HepG2 (cell line): ENCODE measurements at regions not wholly inside any gene's neighbourhood (a gene's known extent, or its start where the extent isn't known, plus 50 kb on each side); places are given as distances from the start of the nearest gene placed in this dataset.

ENCODE experiments used
- ATAC-seq: fragments of 200-7000 bp; cut with Tn5 transposase; 3 replicates; pipeline ENCODE4 v1.9.1; 2020; ENCODE audit warnings: mild to moderate bottlenecking, moderate library complexity
- BruUV-seq: library from RNA; stranded (reverse); fragments of 400-500 nt; replicated peaks from 2 replicates; lab custom pipeline; 2021; lab: Mats Ljungman, UMichigan
- CTCF ChIA-PET: fragments of 300-600 bp; formaldehyde crosslinking; extraction: SDS; loops from one replicate; lab custom pipeline; 2021; ENCODE audit warnings: low total read pairs, inconsistent platforms, low intra/inter-chr PET ratio; lab: Yijun Ruan, JAX
- POLR2A ChIA-PET: fragments of 350-600 bp; sonication (Branson Sonifier 250); formaldehyde crosslinking; loops from one replicate; lab custom pipeline; 2020; ENCODE audit warnings: antibody characterized with exemption, inconsistent platforms; lab: Yijun Ruan, JAX
- DNase-seq: peaks from one replicate; pipeline ENCODE4 v3.0.0-alpha.2; 2015; ENCODE audit warnings: low spot score
- FAIRE-seq: peaks from 3 replicates; lab custom pipeline; 2011; peaks lifted over from hg19 to GRCh38; lab: Jason Lieb, UNC
- H2AFZ ChIP-seq: one replicate; pipeline ENCODE4 v1.6.1; 2011; ENCODE audit warnings: low read length, inconsistent platforms
- H3K27ac ChIP-seq: fragments of 300-600 bp; 3 replicates; pipeline ENCODE4 v1.8.0; 2011; ENCODE audit warnings: mixed run types, mild to moderate bottlenecking, mixed read lengths, low read length, inconsistent platforms; ENCODE audit not compliant: insufficient read depth; ENCODE audit errors: extremely low read length
- H3K27me3 ChIP-seq, 2 experiments: fragments of 200-600 bp in 1 of 2; 2 replicates in 1 of 2; 3 replicates in 1 of 2; pipeline versions ENCODE4 v1.6.0 to v1.8.0; 2011; ENCODE audit warnings: low read length in 2 of 2, mild to moderate bottlenecking in 2 of 2, moderate library complexity in 2 of 2, inconsistent platforms in 1 of 2; ENCODE audit not compliant: insufficient read depth in 2 of 2, control insufficient read depth in 1 of 2
- H3K36me3 ChIP-seq, 2 experiments: fragments of 200-600 bp in 1 of 2; replicated peaks in 1 of 2; 2 replicates in 1 of 2; 3 replicates in 1 of 2; pipeline versions ENCODE4 v1.5.1 to v1.8.0; 2011; ENCODE audit warnings: low read length in 2 of 2, inconsistent platforms in 1 of 2; ENCODE audit not compliant: insufficient read depth in 2 of 2, control insufficient read depth in 1 of 2
- H3K4me1 ChIP-seq: 2 replicates; pipeline ENCODE4 v1.5.1; 2012; ENCODE audit warnings: low read length, inconsistent platforms; ENCODE audit not compliant: insufficient read depth
- H3K4me2 ChIP-seq: 2 replicates; pipeline ENCODE4 v1.6.0; 2011; ENCODE audit warnings: low read depth, low read length, inconsistent platforms
- H3K4me3 ChIP-seq, 3 experiments: fragments of 200-600 bp in 1 of 3; sonication (generic), shearing (Covaris generic) in 1 of 3; replicated peaks in 1 of 3; 2 replicates each; pipeline ENCODE4 v1.5.1; 2011 to 2016; ENCODE audit warnings: low read length in 3 of 3, inconsistent platforms in 2 of 3, low read depth in 2 of 3, mild to moderate bottlenecking in 2 of 3, control low read depth in 1 of 3, mixed read lengths in 1 of 3; ENCODE audit not compliant: insufficient read depth in 1 of 3
- H3K79me2 ChIP-seq: one replicate; pipeline ENCODE4 v1.6.1; 2011; ENCODE audit warnings: low read length, inconsistent platforms; ENCODE audit not compliant: insufficient read depth
- H3K9ac ChIP-seq: 2 replicates; pipeline ENCODE4 v1.6.0; 2011; ENCODE audit warnings: mild to moderate bottlenecking, low read depth, low read length, inconsistent platforms; ENCODE audit not compliant: insufficient read depth
- H3K9me3 ChIP-seq: 2 replicates; pipeline ENCODE4 v1.5.1; 2012; ENCODE audit warnings: mild to moderate bottlenecking, low read length
- H4K20me1 ChIP-seq: 2 replicates; pipeline ENCODE4 v1.6.0; 2011; ENCODE audit warnings: inconsistent platforms, mild to moderate bottlenecking, low read length, moderate library complexity; ENCODE audit not compliant: insufficient read depth
- DR1 ChIP-seq: sonication (generic); formaldehyde crosslinking; IDR thresholded peaks from 2 replicates; pipeline ENCODE4 v1.8.0; 2021; ENCODE audit warnings: mild to moderate bottlenecking, missing genetic modification reagents, inconsistent platforms
- MLLT10 ChIP-seq: sonication (generic); formaldehyde crosslinking; IDR thresholded peaks from 2 replicates; pipeline ENCODE4 v1.4.0; 2020; ENCODE audit warnings: missing genetic modification reagents
- POLR2AphosphoS2 ChIP-seq: IDR thresholded peaks from 2 replicates; pipeline ENCODE4 v1.6.1; 2011; ENCODE audit warnings: low read depth, low read length, improper control_type of control experiment
- ZBTB21 ChIP-seq: sonication (generic); formaldehyde crosslinking; IDR thresholded peaks from 2 replicates; pipeline ENCODE4 v1.4.0; 2020; ENCODE audit warnings: missing genetic modification reagents
- ZNF18 ChIP-seq: sonication (generic); formaldehyde crosslinking; IDR thresholded peaks from 2 replicates; pipeline ENCODE4 v1.8.0; 2022; ENCODE audit warnings: mild to moderate bottlenecking, missing genetic modification reagents; ENCODE audit not compliant: insufficient replicate concordance
- ZNF777 ChIP-seq: sonication (generic); formaldehyde crosslinking; IDR thresholded peaks from 2 replicates; pipeline ENCODE4 v1.4.0; 2020; ENCODE audit warnings: missing genetic modification reagents
- ZNF788 ChIP-seq: sonication (generic); formaldehyde crosslinking; IDR thresholded peaks from 2 replicates; pipeline ENCODE4 v1.5.0; 2020; ENCODE audit warnings: mild to moderate bottlenecking, missing genetic modification reagents, borderline replicate concordance
- ZSCAN30 ChIP-seq: sonication (generic); formaldehyde crosslinking; IDR thresholded peaks from 2 replicates; pipeline ENCODE4 v1.5.0; 2020; ENCODE audit warnings: mild to moderate bottlenecking, missing genetic modification reagents
- WGBS: methylation state at CpG from one replicate; pipeline ENCODE4 v1.1.6; 2017; ENCODE audit warnings: low lambda C conversion rate; 5-methylcytosine and 5-hydroxymethylcytosine counted together
- in situ Hi-C: cut with HindIII; loops from 2 replicates; pipeline ENCODE4 v1.10.0; 2017; ENCODE audit warnings: low pct_unique_long_range_greater_than_20kb; ENCODE audit not compliant: extremely low pct_ligation_motif_present
- intact Hi-C: fragments of 100-400 bp; cut with micrococcal nuclease; formaldehyde crosslinking; loops from one replicate; pipeline ENCODE4 v1.10.0; 2022; ENCODE audit not compliant: unreplicated experiment

GRCh38 chr2:150129921-150130575 lies 357.4 kb downstream of the RND3 start:
- DNase-seq: no peak
- Histone ChIP-seq H3K79me2 (no peaks in the 10 kb centered on the region), H3K9ac (no peak overlapping the region), H2AFZ (no peak overlapping the region), H4K20me1 (no peaks in the 10 kb centered on the region), H3K4me2 (no peak overlapping the region), H3K36me3 (no peaks in the 10 kb centered on the region), H3K4me3 (no peak overlapping the region), H3K9me3 (peaks cover 18% of the 10 kb centered on the region; the same call in 1 of the 2 replicates), H3K27ac (no peak overlapping the region), H3K27me3 (no peaks in the 10 kb centered on the region), H3K4me1 (no peaks in the 10 kb centered on the region)
- POLR2A ChIA-PET: no interaction called here
- intact Hi-C loops: no loop called here
- BruUV-seq: no TSS peak
- TF ChIP-seq POLR2AphosphoS2: no peak
- TF ChIP-seq ZNF18 (CRISPR knock-in tag): no peak
- no peak for TF ChIP-seq MLLT10
- no peak for TF ChIP-seq ZNF777 (CRISPR knock-in tag)
- TF ChIP-seq ZBTB21: no peak
- no peak for TF ChIP-seq DR1 (CRISPR knock-in tag)
- no peak for TF ChIP-seq ZSCAN30 (CRISPR knock-in tag)
- TF ChIP-seq ZNF788 (CRISPR knock-in tag): no peak
- CTCF ChIA-PET: no interaction called here
- WGBS: 36% methylated on average over 5 of the region's 5 CpGs
- in situ Hi-C loops: no loop called here
- FAIRE-seq: no peak
- no peak for ATAC-seq
